ENCODE measurements at regions not wholly inside any gene's neighbourhood (a gene's known extent, or its start where the extent isn't known, plus 50 kb on each side); places are given as distances from the start of the nearest gene placed in this dataset.

DNA sequence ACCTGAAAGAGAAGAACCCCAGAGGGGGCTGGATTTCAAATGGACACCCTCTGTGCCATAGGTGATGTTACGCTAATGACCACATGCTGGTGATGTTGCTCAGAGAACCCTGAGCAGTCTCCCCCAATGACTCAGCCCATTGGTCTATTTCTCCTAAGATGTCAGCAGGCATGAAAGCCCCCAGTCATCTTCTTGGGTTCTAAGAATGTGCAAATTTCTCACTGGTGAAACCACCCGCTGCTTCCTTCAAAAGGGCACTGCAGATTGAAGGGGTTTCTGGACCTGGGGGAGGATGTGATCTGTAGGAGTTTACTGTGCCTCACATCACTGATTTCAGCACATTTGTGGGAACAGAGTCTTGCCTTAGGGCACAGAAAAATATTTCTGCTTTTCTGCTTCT lies 298.4 kb upstream of the MOCS1 start:
- no peak for TF ChIP-seq POLR2A (IDR thresholded peaks at IDR 0.05)
- TF ChIP-seq, protein P1, sequence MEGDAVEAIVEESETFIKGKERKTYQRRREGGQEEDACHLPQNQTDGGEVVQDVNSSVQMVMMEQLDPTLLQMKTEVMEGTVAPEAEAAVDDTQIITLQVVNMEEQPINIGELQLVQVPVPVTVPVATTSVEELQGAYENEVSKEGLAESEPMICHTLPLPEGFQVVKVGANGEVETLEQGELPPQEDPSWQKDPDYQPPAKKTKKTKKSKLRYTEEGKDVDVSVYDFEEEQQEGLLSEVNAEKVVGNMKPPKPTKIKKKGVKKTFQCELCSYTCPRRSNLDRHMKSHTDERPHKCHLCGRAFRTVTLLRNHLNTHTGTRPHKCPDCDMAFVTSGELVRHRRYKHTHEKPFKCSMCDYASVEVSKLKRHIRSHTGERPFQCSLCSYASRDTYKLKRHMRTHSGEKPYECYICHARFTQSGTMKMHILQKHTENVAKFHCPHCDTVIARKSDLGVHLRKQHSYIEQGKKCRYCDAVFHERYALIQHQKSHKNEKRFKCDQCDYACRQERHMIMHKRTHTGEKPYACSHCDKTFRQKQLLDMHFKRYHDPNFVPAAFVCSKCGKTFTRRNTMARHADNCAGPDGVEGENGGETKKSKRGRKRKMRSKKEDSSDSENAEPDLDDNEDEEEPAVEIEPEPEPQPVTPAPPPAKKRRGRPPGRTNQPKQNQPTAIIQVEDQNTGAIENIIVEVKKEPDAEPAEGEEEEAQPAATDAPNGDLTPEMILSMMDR (IDR thresholded peaks at IDR 0.05): no peak

Measured in lower leg skin (tissue), 3 donors.